ENCODE measurements at regions not wholly inside any gene's neighbourhood (a gene's known extent, or its start where the extent isn't known, plus 50 kb on each side); places are given as distances from the start of the nearest gene placed in this dataset.

DNA sequence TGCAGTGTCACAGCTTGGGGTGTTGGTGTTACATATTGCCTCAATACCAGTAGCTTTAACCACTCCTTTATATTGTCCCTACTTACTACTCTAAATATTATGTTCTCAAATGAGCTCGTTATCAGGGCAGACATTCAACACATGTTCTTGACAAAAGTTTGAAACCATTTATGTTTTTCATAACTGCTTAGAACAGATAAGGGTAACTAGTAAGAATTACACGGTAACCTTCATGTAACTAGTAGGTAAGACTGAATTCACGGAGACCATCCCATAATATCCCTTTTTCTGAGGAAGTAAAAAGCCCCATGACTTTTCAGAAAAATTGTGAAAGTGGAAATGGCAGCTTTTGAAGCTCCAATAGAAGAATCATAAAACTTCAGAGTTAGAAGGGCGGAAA, 59.6 kb upstream of the CENPW start:
- WGBS, result 84% methylated on average over 4 of the region's 4 CpGs
- Histone ChIP-seq H3K27me3 (replicated peaks; ENCODE audit: insufficient read depth) (no peaks in the 10 kb centered on the region), H3K27ac (no peak overlapping the region), H3K4me3 (no peak overlapping the region), H3K9me3 (no peaks in the 10 kb centered on the region), H3K36me3 (no peaks in the 10 kb centered on the region), H3K4me1 (replicated peaks) (no peaks in the 10 kb centered on the region)
- DNase-seq (ENCODE audit: low spot score), result no peak
- no peak for TF ChIP-seq POLR2A (IDR thresholded peaks at IDR 0.05)
- no peak for TF ChIP-seq POLR2AphosphoS5 (IDR thresholded peaks at IDR 0.05)
- TF ChIP-seq, protein P1, sequence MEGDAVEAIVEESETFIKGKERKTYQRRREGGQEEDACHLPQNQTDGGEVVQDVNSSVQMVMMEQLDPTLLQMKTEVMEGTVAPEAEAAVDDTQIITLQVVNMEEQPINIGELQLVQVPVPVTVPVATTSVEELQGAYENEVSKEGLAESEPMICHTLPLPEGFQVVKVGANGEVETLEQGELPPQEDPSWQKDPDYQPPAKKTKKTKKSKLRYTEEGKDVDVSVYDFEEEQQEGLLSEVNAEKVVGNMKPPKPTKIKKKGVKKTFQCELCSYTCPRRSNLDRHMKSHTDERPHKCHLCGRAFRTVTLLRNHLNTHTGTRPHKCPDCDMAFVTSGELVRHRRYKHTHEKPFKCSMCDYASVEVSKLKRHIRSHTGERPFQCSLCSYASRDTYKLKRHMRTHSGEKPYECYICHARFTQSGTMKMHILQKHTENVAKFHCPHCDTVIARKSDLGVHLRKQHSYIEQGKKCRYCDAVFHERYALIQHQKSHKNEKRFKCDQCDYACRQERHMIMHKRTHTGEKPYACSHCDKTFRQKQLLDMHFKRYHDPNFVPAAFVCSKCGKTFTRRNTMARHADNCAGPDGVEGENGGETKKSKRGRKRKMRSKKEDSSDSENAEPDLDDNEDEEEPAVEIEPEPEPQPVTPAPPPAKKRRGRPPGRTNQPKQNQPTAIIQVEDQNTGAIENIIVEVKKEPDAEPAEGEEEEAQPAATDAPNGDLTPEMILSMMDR (IDR thresholded peaks at IDR 0.05), result no peak
- intact Hi-C loops (cut with DNase I), result no loop called here

DNA sequence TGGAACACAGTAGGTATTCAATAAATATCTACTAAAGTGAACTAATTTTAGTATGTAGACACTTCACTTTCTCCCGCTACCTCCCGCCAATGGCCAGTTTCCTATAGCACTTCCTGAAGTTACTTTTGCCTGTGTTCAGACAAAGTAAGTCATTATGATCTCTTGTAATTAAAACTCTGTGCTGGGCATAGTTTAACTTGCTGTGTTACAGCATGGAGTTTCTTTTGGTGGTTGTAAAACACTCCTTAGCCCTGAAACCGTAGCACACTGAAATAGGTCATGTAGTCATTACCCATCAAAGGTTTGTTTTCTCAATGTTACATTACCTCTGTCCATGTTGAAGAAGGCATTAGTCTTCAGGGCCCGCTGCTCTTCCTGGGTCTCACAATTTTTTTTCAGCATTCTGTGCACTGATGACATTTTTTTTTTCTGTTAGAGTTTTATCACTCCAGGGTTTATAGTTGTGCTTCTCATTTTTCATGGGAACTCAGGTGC, 54.0 kb upstream of the CENPW start:
- no peak overlapping the region for H3K27ac ChIP-seq
- intact Hi-C loops (cut with DNase I), result no loop called here
- H3K9me3 ChIP-seq, result no peaks in the 10 kb centered on the region
- no peak overlapping the region for H3K4me3 ChIP-seq
- DNase-seq (ENCODE audit: low spot score), result no peak
- WGBS, result 69% methylated on average over 4 of the region's 4 CpGs
- no peaks in the 10 kb centered on the region for H3K27me3 ChIP-seq (replicated peaks; ENCODE audit: insufficient read depth)
- H3K4me1 ChIP-seq (replicated peaks), result no peaks in the 10 kb centered on the region
- TF ChIP-seq, protein P1 (IDR thresholded peaks at IDR 0.05), result no peak
- TF ChIP-seq POLR2A (IDR thresholded peaks at IDR 0.05) (no peak), POLR2AphosphoS5 (IDR thresholded peaks at IDR 0.05) (no peak)
- no peaks in the 10 kb centered on the region for H3K36me3 ChIP-seq
